ENCODE measurements at regions not wholly inside any gene's neighbourhood (a gene's known extent, or its start where the extent isn't known, plus 50 kb on each side); places are given as distances from the start of the nearest gene placed in this dataset.

- TF ChIP-seq TAF1 (IDR thresholded peaks at IDR 0.05; ENCODE audit: borderline replicate concordance, low read depth, low read length) (no peak), POLR2A (IDR thresholded peaks at IDR 0.05; ENCODE audit: low read depth, low read length) (no peak), POLR2AphosphoS5 (IDR thresholded peaks at IDR 0.05; ENCODE audit: low read depth, low read length) (no peak)
These were observed 461.8 kb downstream of the RAP2B start for GRCh38 chr3:153623834-153624233.
